HPDE6-E6E7 (cell line): ENCODE measurements at regions not wholly inside any gene's neighbourhood (a gene's known extent, or its start where the extent isn't known, plus 50 kb on each side); places are given as distances from the start of the nearest gene placed in this dataset.

ENCODE experiments used
- DNase-seq: peaks from one replicate; pipeline ENCODE4 v3.0.0; 2011; ENCODE audit warnings: missing footprints; ENCODE audit errors: extremely low spot score

- DNase-seq = no peak
These were observed 252.3 kb downstream of the LY86 start for GRCh38 chr6:6840831-6841291.

GRCh38 chr6:6841571-6841970, 253.1 kb downstream of the LY86 start:
- DNase-seq = no peak

- no peak for DNase-seq
These were observed 253.8 kb downstream of the LY86 start for GRCh38 chr6:6842291-6842690.

- DNase-seq = peak; percentile 49
These were observed 254.6 kb downstream of the LY86 start for GRCh38 chr6:6843057-6843627.

- DNase-seq = no peak
These were observed 255.3 kb downstream of the LY86 start for GRCh38 chr6:6843777-6844176.

- DNase-seq = no peak
These were observed 256.0 kb downstream of the LY86 start for GRCh38 chr6:6844530-6844929.

GRCh38 chr6:6845603-6846002, 257.1 kb downstream of the LY86 start:
- DNase-seq = no peak

- no peak for DNase-seq
These were observed 259.1 kb downstream of the LY86 start for GRCh38 chr6:6847591-6847990.

- DNase-seq = peak; percentile 86
These were observed 256.5 kb upstream of the RREB1 start for GRCh38 chr6:6851059-6851948.

- no peak for DNase-seq
These were observed 255.9 kb upstream of the RREB1 start for GRCh38 chr6:6851949-6852261.

GRCh38 chr6:6856538-6857523, 250.9 kb upstream of the RREB1 start:
- DNase-seq = peak; percentile 71

- no peak for DNase-seq
These were observed 250.2 kb upstream of the RREB1 start for GRCh38 chr6:6857528-6857927.

GRCh38 chr6:6858533-6858982, 249.2 kb upstream of the RREB1 start:
- no peak for DNase-seq

GRCh38 chr6:6859105-6859504, 248.7 kb upstream of the RREB1 start:
- no peak for DNase-seq

- DNase-seq = no peak
These were observed 248.0 kb upstream of the RREB1 start for GRCh38 chr6:6859722-6860121.

GRCh38 chr6:6860863-6861262, 246.9 kb upstream of the RREB1 start:
- no peak for DNase-seq

GRCh38 chr6:6861351-6861894, 246.3 kb upstream of the RREB1 start:
- no peak for DNase-seq

GRCh38 chr6:6861995-6862394, 245.8 kb upstream of the RREB1 start:
- no peak for DNase-seq

GRCh38 chr6:6863970-6864639, 243.7 kb upstream of the RREB1 start:
- no peak for DNase-seq

- no peak for DNase-seq
These were observed 242.2 kb upstream of the RREB1 start for GRCh38 chr6:6865611-6866010.
